Natural killer cell treated with Interleukin-12 subunit alpha and Interleukin-12 subunit beta and Interleukin-15 and Interleukin-18, amount 100 ng/mL, for 72 hours (primary cell): ENCODE measurements at regions not wholly inside any gene's neighbourhood (a gene's known extent, or its start where the extent isn't known, plus 50 kb on each side); places are given as distances from the start of the nearest gene placed in this dataset.

Experiments used
- ATAC-seq, 2 donors: fragments of 150-1000 bp; cut with Tn5 transposase in 1 of 2; sonication (Bioruptor Pico), chemical (Tn5 transposase) in 1 of 2; 2 replicates each; pipeline ENCODE4 v1.10.0; 2021
- DNase-seq: peaks from one replicate; pipeline ENCODE4 v3.0.0; 2022; ENCODE audit warnings: low spot score
- H3K27ac Mint-ChIP-seq, 2 donors: 1 replicate in 1 of 2; 2 replicates in 1 of 2; pipeline ENCODE4 v1.8.0; 2022; ENCODE audit warnings: mixed read lengths in 2 of 2, mild to moderate bottlenecking in 1 of 2, moderate library complexity in 1 of 2
- H3K27me3 Mint-ChIP-seq, 2 donors: 1 replicate in 1 of 2; 2 replicates in 1 of 2; pipeline ENCODE4 v1.8.0; 2022; ENCODE audit warnings: mixed read lengths in 2 of 2
- H3K36me3 Mint-ChIP-seq: one replicate; pipeline ENCODE4 v1.8.0; 2022; ENCODE audit warnings: mixed read lengths
- H3K4me1 Mint-ChIP-seq, 2 donors: 1 replicate in 1 of 2; 2 replicates in 1 of 2; pipeline ENCODE4 v1.8.0; 2022; ENCODE audit warnings: low read depth in 2 of 2, mixed read lengths in 2 of 2, mild to moderate bottlenecking in 1 of 2
- H3K4me3 Mint-ChIP-seq: one replicate; pipeline ENCODE4 v1.8.0; 2022; ENCODE audit warnings: mixed read lengths
- H3K9me3 Mint-ChIP-seq: 2 replicates; pipeline ENCODE4 v1.8.0; 2022; ENCODE audit warnings: mixed read lengths

- DNase-seq (no peak), ATAC-seq (no peak)
- no peaks in the 10 kb centered on the region for H3K36me3 Mint-ChIP-seq
- H3K27me3 Mint-ChIP-seq = no peaks in the 10 kb centered on the region
- no peak overlapping the region for H3K4me3 Mint-ChIP-seq
- H3K4me1 Mint-ChIP-seq = peaks cover 0 to 9% of the 10 kb centered on the region in 2 donors
- H3K27ac Mint-ChIP-seq = no peak overlapping the region
- H3K9me3 Mint-ChIP-seq = no peaks in the 10 kb centered on the region
These were observed 62.5 kb upstream of the PPARA start for GRCh38 chr22:46087816-46088277.

GRCh38 chr22:46088541-46089311, 61.6 kb upstream of the PPARA start:
- ATAC-seq (no peak), DNase-seq (no peak)
- H3K4me3 Mint-ChIP-seq = no peak overlapping the region
- H3K27me3 Mint-ChIP-seq = no peaks in the 10 kb centered on the region
- no peak overlapping the region for H3K27ac Mint-ChIP-seq
- H3K4me1 Mint-ChIP-seq = peaks cover 0 to 9% of the 10 kb centered on the region in 2 donors
- no peaks in the 10 kb centered on the region for H3K36me3 Mint-ChIP-seq
- no peaks in the 10 kb centered on the region for H3K9me3 Mint-ChIP-seq

GRCh38 chr22:46089426-46090035, 60.8 kb upstream of the PPARA start:
- Mint-ChIP-seq H3K27me3 (no peaks in the 10 kb centered on the region), H3K36me3 (no peaks in the 10 kb centered on the region), H3K4me1 (peaks cover 0 to 7% of the 10 kb centered on the region in 2 donors), H3K9me3 (no peaks in the 10 kb centered on the region), H3K27ac (no peak overlapping the region), H3K4me3 (no peak overlapping the region)
- no peak for DNase-seq
- no peak for ATAC-seq

- no peak overlapping the region for H3K27ac Mint-ChIP-seq
These were observed 60.2 kb upstream of the PPARA start for GRCh38 chr22:46090036-46090591.

GRCh38 chr22:46090631-46091201, 59.6 kb upstream of the PPARA start:
- Mint-ChIP-seq H3K4me3 (no peak overlapping the region), H3K4me1 (peaks cover 0 to 6% of the 10 kb centered on the region in 2 donors), H3K27me3 (no peaks in the 10 kb centered on the region), H3K9me3 (no peaks in the 10 kb centered on the region), H3K27ac (no peak overlapping the region), H3K36me3 (no peaks in the 10 kb centered on the region)
- no peak for DNase-seq
- ATAC-seq = no peak

More at GRCh38 chr22:46090036-46090591, 60.2 kb upstream of the PPARA start:
- no peak for DNase-seq
- no peak for ATAC-seq
- Mint-ChIP-seq H3K27me3 (no peaks in the 10 kb centered on the region), H3K9me3 (no peaks in the 10 kb centered on the region), H3K4me1 (peaks cover 0 to 6% of the 10 kb centered on the region in 2 donors), H3K36me3 (no peaks in the 10 kb centered on the region), H3K4me3 (no peak overlapping the region)

GRCh38 chr22:46091277-46091977, 58.9 kb upstream of the PPARA start:
- no peak for DNase-seq
- H3K27me3 Mint-ChIP-seq = no peaks in the 10 kb centered on the region
- no peak overlapping the region for H3K4me3 Mint-ChIP-seq
- ATAC-seq = no peak
- H3K9me3 Mint-ChIP-seq = no peaks in the 10 kb centered on the region
- no peaks in the 10 kb centered on the region for H3K36me3 Mint-ChIP-seq
- peaks cover 0 to 6% of the 10 kb centered on the region in 2 donors for H3K4me1 Mint-ChIP-seq
- H3K27ac Mint-ChIP-seq = no peak overlapping the region

GRCh38 chr22:46092011-46092410, 58.3 kb upstream of the PPARA start:
- Mint-ChIP-seq H3K27me3 (no peaks in the 10 kb centered on the region), H3K27ac (no peak overlapping the region), H3K9me3 (no peaks in the 10 kb centered on the region), H3K4me1 (peaks cover 0 to 6% of the 10 kb centered on the region in 2 donors), H3K36me3 (no peaks in the 10 kb centered on the region), H3K4me3 (no peak overlapping the region)
- DNase-seq = no peak
- no peak for ATAC-seq

- Mint-ChIP-seq H3K27me3 (no peaks in the 10 kb centered on the region), H3K36me3 (no peaks in the 10 kb centered on the region), H3K4me3 (no peak overlapping the region), H3K27ac (no peak overlapping the region), H3K4me1 (peaks cover 0 to 6% of the 10 kb centered on the region in 2 donors), H3K9me3 (no peaks in the 10 kb centered on the region)
- no peak for DNase-seq
- no peak for ATAC-seq
These were observed 57.5 kb upstream of the PPARA start for GRCh38 chr22:46092670-46093410.

GRCh38 chr22:46093796-46094195, 56.5 kb upstream of the PPARA start:
- ATAC-seq (peak in 1 of 2 donors; percentile 22), DNase-seq (no peak)
- no peak overlapping the region for H3K4me3 Mint-ChIP-seq
- H3K4me1 Mint-ChIP-seq = peaks cover 0 to 6% of the 10 kb centered on the region in 2 donors
- no peak overlapping the region for H3K27ac Mint-ChIP-seq
- no peaks in the 10 kb centered on the region for H3K36me3 Mint-ChIP-seq
- H3K9me3 Mint-ChIP-seq = no peaks in the 10 kb centered on the region
- no peaks in the 10 kb centered on the region for H3K27me3 Mint-ChIP-seq

- H3K27me3 Mint-ChIP-seq = no peaks in the 10 kb centered on the region
- no peaks in the 10 kb centered on the region for H3K9me3 Mint-ChIP-seq
- no peak overlapping the region for H3K27ac Mint-ChIP-seq
- DNase-seq (no peak), ATAC-seq (no peak)
- no peaks in the 10 kb centered on the region for H3K36me3 Mint-ChIP-seq
- H3K4me1 Mint-ChIP-seq = peaks cover 0 to 6% of the 10 kb centered on the region in 2 donors
- no peak overlapping the region for H3K4me3 Mint-ChIP-seq
These were observed 55.6 kb upstream of the PPARA start for GRCh38 chr22:46094676-46095075.

- Mint-ChIP-seq H3K4me1 (peaks cover 0 to 6% of the 10 kb centered on the region in 2 donors), H3K36me3 (no peaks in the 10 kb centered on the region), H3K27me3 (no peaks in the 10 kb centered on the region), H3K9me3 (no peaks in the 10 kb centered on the region), H3K27ac (no peak overlapping the region), H3K4me3 (no peak overlapping the region)
- DNase-seq (no peak), ATAC-seq (no peak)
These were observed 54.3 kb upstream of the PPARA start for GRCh38 chr22:46096051-46096450.

- H3K4me1 Mint-ChIP-seq = peaks cover 0 to 1% of the 10 kb centered on the region in 2 donors
These were observed 53.6 kb upstream of the PPARA start for GRCh38 chr22:46096706-46097230.

More at GRCh38 chr22:46096706-46097230, 53.6 kb upstream of the PPARA start:
- Mint-ChIP-seq H3K36me3 (no peaks in the 10 kb centered on the region), H3K9me3 (no peaks in the 10 kb centered on the region), H3K4me3 (no peak overlapping the region), H3K27ac (no peak overlapping the region), H3K27me3 (no peaks in the 10 kb centered on the region)
- DNase-seq (no peak), ATAC-seq (no peak)
